ENCODE measurements at regions not wholly inside any gene's neighbourhood (a gene's known extent, or its start where the extent isn't known, plus 50 kb on each side); places are given as distances from the start of the nearest gene placed in this dataset.

GRCh38 chr5:165000479-165001190, 1495.2 kb downstream of the MAT2B start:
- DNase-seq (ENCODE audit: low read depth): no peak
- TF ChIP-seq MAX (IDR thresholded peaks at IDR 0.05; ENCODE audit: low read depth, low read length) (no peak), MYC (IDR thresholded peaks at IDR 0.05; ENCODE audit: low read depth, low read length) (no peak), POLR2A (IDR thresholded peaks at IDR 0.05; ENCODE audit: extremely low read depth, insufficient read length) (no peak), CTCF (IDR thresholded peaks at IDR 0.05; ENCODE audit: low read depth, low read length) (no peak)
- H3K4me3 ChIP-seq (ENCODE audit: low read depth, low read length): no peak overlapping the region

DNA sequence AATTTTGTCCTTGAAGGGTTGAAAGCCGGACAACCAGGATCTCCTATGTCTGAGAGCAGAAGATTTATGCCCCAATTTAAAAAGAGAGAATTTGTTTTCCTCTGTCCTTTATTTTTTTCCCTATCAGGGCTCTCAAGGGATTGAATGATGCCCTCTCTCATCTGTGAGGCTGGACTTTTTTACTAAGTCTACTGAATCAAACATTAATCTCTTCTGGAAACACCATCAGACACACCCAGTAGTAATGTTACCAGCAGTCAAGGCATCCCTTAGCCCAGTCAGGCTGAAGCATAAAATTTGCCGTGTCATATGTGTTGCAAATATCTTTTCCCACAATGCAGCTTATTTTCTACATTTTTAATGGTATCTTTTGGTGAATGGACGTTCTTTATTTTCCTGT, 1497.9 kb downstream of the MAT2B start:
- no peak for DNase-seq (ENCODE audit: low read depth)
- H3K4me3 ChIP-seq (ENCODE audit: low read depth, low read length): no peak overlapping the region
- TF ChIP-seq MYC (IDR thresholded peaks at IDR 0.05; ENCODE audit: low read depth, low read length) (no peak), MAX (IDR thresholded peaks at IDR 0.05; ENCODE audit: low read depth, low read length) (no peak), POLR2A (IDR thresholded peaks at IDR 0.05; ENCODE audit: extremely low read depth, insufficient read length) (no peak), CTCF (IDR thresholded peaks at IDR 0.05; ENCODE audit: low read depth, low read length) (no peak)

- no peak for TF ChIP-seq CTCF (IDR thresholded peaks at IDR 0.05; ENCODE audit: low read depth, low read length)
- no peak for TF ChIP-seq POLR2A (IDR thresholded peaks at IDR 0.05; ENCODE audit: extremely low read depth, insufficient read length)
- TF ChIP-seq MYC (IDR thresholded peaks at IDR 0.05; ENCODE audit: low read depth, low read length): no peak
- TF ChIP-seq MAX (IDR thresholded peaks at IDR 0.05; ENCODE audit: low read depth, low read length): no peak
- no peak for DNase-seq (ENCODE audit: low read depth)
- no peak overlapping the region for H3K4me3 ChIP-seq (ENCODE audit: low read depth, low read length)
These were observed 1498.8 kb downstream of the MAT2B start for GRCh38 chr5:165004175-165004574.

GRCh38 chr5:165014439-165014838, 1509.0 kb downstream of the MAT2B start:
- no peak overlapping the region for H3K4me3 ChIP-seq (ENCODE audit: low read depth, low read length)
- peak; percentile 83 for DNase-seq (ENCODE audit: low read depth)
- TF ChIP-seq MAX (IDR thresholded peaks at IDR 0.05; ENCODE audit: low read depth, low read length) (peak; percentile 31; the same call in 1 of the 2 replicates), POLR2A (IDR thresholded peaks at IDR 0.05; ENCODE audit: extremely low read depth, insufficient read length) (no peak), CTCF (IDR thresholded peaks at IDR 0.05; ENCODE audit: low read depth, low read length) (no peak), MYC (IDR thresholded peaks at IDR 0.05; ENCODE audit: low read depth, low read length) (peak; percentile 59; the same call in 1 of the 2 replicates)

DNA sequence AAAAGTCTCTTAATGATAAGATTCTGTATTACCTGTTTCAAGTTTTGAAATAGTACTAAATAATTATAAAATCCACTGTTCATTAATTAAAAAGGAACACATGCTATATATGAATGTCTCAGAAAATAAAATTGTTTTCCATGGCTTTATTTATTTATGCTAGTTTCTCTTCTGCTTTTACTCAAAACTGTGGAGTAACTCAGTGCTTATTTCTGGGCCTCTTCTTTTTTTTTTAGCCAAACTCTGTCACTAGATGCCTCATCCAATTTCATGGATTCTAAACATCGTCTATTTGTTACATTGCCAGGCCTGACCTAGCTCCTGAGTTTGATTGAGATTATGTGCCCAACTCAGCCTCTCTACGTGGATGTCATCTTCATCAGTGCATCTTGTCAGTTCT, 1509.7 kb downstream of the MAT2B start:
- DNase-seq (ENCODE audit: low read depth): peak; percentile 9

More for the DNA sequence above, 1509.7 kb downstream of the MAT2B start:
- no peak overlapping the region for H3K4me3 ChIP-seq (ENCODE audit: low read depth, low read length)
- TF ChIP-seq CTCF (IDR thresholded peaks at IDR 0.05; ENCODE audit: low read depth, low read length) (no peak), MYC (IDR thresholded peaks at IDR 0.05; ENCODE audit: low read depth, low read length) (no peak), POLR2A (IDR thresholded peaks at IDR 0.05; ENCODE audit: extremely low read depth, insufficient read length) (no peak), MAX (IDR thresholded peaks at IDR 0.05; ENCODE audit: low read depth, low read length) (no peak)

Measured in NB4 (cell line).